NCI-H1694 treated with DMSO at 0.1 percent for 48 hours (cell line): ENCODE measurements at regions not wholly inside any gene's neighbourhood (a gene's known extent, or its start where the extent isn't known, plus 50 kb on each side); places are given as distances from the start of the nearest gene placed in this dataset.
A peak's percentile ranks its signal among the peaks of the same experiment; 100 is the strongest.

Source experiments
- DNase-seq: peaks from one replicate; lab custom pipeline; 2025; lab: John Stamatoyannopoulos, UW

DNA sequence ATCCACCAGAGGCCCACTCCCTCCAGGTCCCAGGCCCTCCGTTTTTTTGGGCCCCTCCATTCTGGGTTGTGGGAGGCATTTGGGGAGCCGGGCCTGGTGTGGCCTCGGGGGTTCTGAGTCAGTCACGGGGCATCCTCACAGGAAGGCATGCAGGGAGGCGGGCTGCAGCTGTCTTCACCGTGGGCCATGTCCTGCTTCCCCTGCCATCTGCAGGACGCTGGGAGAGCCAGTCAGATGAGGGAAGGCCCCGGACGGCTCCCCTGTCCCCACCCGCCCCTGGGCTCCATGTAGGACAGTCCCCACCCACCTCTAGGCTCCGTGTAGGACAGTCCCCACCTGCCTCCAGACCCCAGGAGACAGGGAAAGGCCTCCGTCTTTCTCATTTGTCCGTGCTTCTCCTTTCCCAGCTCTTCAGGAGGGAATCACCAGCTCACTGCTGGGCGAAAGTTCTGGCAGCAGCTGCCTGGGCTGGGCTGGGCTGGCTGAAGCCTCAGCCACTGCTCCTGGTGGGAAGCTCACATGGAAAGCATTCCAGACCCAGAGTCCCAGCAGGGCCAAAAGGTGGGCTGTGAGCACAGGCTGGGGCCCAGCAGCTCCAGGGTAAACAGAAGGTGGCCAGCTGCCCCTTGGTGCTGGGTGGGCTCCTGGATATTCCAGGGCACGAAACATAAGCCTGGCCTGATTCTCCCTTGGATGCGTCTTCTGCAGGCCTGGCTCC lies 217.8 kb downstream of the KIF26A start:
- DNase-seq, result no peak

DNA sequence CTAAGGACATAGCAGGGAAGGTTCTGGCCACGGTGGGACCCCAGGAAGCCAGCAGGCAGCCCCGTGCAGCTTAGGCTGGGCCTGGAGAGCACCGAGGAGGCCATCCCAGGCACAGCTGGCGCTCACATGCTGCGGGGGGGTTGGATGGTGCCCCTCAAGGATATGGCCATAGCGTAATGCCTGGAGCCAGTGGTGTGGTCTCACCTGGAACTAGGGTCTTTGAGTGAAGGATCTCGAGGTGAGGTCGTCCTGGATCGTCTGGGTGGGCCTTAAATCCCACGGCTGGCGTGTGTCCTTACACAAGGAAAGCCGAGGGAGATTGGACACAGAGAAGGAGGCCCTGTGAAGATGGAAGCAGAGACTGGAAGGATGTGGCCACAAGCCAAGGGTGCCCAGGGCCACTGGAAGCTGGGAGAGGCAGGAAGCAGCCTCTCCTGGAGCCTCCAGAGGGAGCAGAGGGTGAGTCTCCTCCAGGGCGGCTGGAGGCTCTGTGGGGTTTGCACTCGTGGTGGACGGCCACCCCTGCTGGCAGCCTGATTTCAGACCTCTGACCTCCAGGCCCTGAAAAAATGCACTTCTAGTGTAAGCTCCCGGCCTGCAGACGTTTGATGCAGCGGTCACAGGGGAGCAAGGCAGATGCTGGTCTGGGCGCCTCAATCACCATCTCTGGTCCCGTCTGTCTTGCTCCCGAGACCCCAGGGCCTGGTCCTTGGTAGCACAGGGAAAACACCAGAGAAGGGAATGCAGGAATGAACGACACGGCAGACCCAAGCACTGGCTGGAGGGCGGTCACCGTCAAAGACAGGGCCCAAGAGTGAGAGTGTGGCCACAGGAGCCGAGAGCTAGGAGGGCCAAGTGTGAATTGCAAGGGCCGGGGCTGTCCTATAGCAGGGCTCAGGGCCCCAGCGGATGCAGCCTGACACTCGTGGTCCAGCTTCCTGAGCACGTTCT lies 218.6 kb downstream of the KIF26A start:
- DNase-seq, result no peak

DNA sequence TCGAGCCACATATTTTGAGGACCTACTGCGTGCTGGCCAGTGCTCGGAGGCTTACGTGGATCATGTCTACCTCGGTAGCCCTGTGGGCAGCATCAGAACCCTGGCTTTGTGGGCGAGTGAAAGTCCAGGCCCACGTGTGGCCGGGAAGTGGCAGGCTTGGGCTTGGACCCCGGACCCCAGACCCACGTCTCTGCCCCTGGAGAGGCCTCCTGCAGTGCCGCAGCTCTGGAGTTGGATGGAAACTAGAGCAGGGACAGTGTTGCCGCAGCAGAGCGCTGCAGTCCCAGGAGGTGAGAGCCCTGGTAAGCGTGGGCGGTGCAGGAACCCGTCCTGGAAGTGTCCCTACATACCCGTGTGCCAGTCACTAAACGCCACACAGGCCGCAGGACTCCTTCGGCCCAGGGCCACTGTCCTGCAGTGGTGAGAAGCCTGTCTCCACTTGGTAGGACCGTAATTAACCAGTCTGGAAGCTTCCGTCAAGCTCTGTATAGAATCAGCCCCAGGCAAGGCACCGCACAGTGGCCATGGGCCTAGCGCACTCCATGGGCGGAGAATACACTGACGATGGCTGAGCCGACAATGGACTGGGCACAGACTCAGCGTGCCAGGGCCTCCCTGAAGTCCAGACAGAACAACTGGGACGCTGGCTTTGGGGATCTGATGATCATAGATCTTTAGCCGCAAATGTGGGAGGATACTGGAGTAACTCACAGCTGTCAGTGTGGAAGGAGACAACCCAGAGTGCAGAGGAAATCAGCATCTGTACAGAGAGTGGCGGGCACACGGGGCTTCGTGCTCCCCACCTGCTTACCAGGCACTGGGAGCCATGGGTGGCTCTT lies 219.5 kb downstream of the KIF26A start:
- no peak for DNase-seq

DNA sequence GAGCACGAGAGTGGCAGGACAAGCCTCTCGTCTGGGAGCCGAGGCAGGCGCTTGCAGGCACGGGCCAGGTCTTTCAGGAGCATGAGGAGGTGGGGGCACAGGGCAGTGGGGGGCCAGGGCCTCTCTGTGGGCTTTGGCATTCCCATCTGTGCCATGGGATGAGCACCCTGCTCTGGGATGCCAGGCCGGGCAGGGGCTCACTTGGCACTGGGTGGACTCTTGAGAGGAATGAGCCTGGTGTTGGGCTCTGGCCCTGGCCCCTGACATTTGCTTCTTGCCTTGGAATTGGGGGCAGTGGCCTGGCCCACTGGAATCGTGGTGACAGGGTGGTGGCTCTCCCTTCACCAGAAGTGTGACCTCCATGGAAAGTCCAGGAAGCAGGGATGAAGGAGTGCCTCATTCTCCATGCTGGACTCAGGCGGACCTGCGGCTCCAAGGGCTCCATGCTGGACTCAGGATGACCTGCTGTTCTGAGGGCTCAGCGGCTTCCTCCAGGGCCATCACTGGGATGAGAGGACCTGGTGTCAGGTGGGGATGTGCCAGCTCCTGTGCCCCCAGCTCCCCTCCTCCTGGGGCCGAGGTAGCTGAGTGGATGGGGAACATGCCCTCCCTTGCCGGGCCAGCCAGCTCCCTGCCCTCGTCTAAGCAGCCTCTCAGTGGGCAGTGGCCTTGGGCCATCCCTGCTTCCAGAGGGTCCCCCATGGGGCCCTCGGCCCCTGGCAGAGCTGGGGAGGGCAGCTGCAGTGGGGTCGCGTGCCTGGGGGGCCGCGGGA lies 220.3 kb downstream of the KIF26A start:
- DNase-seq, result no peak

DNA sequence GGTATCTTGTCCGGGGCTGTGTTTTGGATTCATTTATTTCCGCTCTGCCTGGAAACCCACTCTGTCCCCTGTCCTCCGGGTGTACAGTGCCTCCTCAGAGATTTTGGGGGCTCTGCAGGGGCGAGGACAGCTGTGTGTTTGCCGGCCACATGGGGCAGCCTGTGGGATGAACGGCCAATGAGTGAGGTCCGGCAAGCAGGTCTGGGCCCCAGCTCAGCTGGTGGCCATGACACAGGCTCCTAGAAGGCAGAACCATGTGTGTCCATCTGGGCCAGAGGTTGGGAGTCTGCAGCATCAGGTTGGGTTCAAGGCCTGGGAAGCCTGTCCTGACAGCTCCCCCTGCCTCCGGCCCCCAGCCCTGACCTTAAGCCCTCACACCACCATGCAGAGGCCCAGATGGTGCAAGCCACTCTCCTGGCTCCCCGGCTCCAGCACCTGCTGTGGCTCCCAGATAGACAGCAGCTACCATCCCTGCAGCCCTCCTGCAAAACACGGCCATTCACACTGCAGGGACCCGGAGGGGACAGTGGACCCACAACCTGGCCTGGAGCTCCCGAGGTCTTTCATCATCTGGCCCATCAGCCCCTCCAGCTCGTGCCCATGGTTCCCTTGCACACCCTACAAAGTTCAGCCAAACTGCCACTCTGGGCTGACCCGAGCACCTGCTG lies 220.1 kb upstream of the C14orf180 start:
- no peak for DNase-seq

DNA sequence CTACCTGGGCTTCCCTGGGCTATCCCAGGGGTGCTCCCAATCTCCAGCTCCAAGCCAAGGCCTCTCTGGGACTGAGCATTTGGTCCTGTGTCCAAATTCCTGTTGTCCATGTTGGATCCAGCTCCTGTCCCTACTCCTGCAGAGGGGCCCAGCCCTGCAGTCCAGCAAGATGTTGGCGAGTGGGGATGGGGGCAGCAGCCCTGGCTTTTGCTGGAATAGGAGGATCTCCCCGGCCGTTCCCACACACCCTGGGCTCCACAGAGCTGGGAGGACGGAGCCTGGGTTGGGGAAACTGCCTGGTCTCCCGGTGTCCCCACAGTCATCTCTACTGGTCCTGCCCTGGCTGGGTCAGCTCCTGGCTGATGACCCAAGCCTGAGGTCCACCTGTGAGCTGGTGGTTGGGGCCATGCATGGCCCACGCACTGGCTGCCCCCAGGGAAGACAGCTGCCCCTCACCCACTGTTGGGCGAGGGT lies 219.6 kb upstream of the C14orf180 start:
- no peak for DNase-seq

DNA sequence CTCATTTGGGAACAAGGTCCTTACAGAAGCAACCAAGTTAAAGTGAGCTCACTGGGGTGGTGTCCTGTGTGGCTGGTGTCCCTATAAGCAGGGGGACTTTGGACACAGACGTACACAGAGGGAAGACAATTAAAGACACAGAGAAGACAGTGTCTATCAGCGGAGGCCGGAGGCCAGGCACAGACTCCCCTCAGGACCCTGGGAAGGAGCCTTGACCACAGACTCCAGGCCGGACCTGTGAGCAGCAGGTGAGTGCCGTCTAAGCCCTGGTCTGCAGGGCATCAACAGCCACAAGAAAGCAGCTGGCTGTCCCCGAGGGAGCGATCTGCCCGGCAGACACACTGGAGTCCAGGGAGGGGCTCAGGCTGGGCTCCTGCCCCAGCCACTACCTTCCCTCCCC lies 219.1 kb upstream of the C14orf180 start:
- no peak for DNase-seq

DNA sequence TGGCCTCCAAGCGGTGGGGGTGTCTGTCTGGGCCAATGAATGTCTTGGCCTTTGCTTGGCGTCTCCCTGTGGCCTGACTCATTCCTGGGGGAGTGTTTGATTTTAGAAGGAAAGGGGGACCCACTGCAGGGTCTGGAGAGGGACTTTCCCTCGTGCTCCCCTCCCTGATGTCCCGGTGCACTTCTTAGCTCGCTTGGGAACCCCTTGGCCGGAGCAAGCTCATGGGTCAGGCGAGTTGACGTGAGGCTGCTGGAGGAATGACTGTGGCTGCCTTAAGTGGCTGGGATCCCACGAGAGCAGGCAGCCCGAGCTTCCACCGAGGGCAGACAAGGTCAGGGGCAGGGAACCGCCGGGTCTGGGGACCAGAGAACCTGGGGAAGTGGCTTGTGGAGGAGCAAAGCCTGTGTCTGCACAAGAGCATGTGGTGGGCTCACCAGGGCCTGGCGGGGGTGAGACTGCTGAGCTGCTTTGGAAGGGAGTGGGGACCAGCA lies 218.4 kb upstream of the C14orf180 start:
- DNase-seq, result no peak

DNA sequence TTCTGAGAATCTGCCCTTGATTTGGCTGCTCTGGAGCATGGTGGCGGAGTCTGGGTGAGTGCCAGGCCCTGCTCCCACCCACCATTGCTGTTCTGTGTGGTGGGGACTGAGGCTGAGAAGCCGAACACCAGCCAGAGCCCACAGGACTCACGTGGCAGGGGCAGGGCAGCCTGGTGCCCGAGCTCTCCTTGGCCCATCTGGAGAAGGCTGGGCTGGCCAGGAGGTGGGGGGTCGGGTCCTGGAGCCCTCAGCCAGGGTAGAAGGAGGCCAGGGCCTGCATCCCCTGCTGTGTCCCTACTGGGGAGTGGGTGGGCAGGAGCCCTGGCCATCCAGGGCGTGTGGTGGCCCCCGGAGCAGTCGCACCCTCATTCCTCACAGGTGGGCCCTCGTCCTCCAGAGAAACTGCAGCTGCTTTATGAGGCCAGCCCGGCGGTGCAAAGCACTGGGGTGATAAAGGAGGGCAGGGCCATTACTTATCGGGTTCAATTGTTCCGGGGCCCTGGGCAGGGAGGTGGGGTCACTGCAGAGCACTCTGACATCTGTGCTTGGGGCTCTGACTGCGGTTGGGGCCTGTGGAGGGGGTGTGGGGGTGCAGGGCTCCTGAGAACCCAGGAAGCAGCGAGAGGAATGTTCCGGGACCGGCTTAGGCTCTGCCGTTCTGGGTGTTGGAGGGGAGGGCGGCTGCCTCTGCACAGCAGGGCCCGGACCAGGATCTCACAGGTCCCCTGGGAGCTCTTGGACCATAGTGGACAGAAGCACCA lies 217.5 kb upstream of the C14orf180 start:
- no peak for DNase-seq

DNA sequence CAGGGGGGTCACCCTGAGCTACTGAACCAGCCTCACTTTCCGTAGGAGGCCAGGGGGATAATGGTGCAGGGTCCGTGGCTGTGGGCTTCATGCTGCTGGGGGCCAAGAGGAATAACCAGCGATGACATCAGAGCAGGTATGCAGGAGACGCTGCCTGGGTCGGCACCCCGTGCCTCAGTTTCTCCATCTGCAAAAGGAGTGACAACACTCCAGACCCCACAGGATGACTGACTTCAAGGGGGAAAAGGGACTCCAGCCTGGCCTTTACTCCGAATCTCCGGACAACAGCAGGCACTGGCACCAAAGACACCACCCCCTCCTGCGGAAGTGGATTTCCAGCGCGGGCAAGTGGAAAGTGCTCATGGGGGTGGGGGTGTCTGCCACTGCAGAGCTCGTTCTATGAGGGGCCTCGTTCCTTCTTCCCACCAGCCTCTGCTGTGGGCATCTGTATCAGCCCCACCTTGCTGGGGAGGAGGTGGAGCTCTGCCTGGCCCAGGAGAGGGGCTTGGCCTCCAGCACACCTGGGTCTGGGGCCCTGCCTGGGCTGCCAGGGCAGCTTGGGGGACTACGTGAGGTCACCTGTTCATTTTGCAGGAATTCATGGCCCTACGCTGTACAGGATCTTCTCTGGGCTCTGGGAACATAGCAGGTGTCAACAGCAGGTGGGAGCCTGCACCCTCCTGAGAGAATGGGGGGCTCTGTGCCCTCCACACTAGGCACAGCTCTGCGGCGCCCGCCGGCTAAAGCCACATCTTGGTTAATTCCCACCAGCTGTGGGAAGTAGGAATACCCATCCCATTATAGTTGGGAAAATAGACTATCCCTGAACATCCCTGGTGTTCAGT lies 216.6 kb upstream of the C14orf180 start:
- no peak for DNase-seq

DNA sequence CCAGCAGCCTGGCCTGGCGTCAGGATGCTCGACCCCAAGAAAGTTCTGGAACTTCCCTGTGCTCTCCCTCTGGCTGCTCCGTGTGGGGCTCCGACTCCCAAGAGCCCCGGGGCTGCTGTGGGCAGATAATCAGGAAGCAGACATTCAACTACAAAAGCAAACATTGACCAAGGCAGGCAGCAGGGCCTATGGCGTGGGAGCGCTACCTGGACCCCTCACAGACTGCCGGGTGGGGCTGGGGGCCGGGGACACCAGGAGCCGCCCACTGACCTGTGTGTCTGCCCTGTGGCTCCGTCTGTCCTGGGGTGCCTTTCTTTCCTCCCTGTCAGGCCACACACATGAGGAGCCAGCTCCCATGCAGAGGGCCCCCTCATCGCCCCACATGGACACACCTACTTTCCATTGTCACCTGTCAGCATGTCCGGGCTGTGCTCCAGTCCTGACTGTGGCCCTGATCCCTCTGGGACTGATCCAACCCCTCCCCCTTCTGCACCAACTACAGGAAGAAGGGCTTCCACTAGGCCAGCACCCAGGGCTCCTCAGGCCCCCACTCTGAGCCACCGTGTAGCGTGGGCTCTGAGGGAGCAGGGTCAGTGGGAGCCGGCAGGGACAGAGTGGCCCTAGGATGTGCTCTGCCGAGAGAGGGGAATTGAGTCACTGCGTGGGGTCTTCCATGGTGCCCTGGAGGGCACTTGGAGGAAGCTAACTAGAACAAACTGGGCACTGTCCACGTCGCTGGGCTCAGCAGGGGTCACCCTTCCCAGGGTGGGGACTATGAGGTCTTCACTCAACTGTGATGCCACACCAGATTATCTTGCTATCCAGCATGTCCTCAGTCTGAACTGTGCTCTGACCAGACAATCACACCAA lies 215.4 kb upstream of the C14orf180 start:
- DNase-seq, result no peak

DNA sequence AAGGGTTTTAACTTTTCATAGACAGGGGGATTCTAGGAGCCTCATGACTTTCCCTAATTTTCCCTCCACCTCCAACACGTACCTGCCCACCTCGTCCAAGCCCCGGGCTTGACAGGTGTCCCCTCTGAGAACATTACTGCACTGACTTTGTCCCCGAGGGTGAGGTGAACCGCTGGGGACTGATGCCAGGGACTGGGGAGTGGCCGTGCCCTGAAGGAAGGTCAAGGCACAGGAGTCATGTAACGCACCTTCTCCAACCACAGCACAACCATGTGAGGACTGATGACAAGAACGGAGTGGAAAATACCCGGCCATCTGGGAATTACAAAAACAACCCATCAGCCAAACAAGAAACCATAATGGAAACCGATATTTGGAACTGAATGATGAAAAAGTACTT lies 214.7 kb upstream of the C14orf180 start:
- peak; percentile 98 for DNase-seq

DNA sequence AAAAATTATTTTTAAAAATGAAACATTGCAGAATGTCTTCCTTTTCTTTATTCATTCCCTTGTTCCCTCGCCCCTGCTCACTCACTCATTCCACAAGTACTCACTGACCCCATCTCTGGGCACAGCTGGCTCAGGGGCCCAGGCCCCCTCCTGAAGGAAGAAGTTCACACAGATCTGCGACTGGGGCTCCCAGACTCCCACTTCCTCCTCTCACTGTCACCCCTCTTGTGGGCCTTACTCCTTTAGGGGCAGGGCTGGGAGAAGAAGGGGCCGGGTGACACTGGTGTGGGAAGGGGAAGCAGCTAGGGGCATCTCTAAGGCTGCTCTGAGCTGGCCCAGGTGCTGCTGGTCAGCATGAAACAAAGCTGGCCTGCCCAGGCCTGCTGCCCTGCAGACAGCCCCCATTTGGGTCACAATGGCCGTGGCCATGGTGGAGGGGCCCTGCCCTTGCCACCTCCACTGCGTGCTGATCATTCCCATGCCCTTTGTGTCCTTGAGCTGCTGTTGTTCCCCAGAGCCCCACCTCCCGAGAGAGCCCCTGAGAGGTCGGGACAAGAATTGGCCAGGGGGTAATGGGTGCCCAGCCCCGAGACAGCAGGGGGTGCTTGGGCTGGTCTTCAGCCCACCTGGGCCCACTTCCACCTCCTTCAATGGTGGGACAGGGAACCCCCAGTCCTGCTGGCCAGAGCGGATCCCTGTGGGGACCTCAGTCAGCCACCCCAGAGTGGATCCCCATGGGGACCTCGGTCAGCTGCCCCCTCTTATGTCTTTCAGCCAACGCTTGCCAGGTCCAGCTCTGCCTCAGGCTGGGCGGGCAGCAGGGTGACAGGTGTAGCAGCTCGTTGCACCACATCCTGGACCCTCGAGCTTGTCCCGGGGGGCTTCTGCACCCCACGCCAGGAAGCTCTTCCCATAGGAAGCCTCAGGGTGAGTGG lies 212.4 kb upstream of the C14orf180 start:
- DNase-seq, result no peak

DNA sequence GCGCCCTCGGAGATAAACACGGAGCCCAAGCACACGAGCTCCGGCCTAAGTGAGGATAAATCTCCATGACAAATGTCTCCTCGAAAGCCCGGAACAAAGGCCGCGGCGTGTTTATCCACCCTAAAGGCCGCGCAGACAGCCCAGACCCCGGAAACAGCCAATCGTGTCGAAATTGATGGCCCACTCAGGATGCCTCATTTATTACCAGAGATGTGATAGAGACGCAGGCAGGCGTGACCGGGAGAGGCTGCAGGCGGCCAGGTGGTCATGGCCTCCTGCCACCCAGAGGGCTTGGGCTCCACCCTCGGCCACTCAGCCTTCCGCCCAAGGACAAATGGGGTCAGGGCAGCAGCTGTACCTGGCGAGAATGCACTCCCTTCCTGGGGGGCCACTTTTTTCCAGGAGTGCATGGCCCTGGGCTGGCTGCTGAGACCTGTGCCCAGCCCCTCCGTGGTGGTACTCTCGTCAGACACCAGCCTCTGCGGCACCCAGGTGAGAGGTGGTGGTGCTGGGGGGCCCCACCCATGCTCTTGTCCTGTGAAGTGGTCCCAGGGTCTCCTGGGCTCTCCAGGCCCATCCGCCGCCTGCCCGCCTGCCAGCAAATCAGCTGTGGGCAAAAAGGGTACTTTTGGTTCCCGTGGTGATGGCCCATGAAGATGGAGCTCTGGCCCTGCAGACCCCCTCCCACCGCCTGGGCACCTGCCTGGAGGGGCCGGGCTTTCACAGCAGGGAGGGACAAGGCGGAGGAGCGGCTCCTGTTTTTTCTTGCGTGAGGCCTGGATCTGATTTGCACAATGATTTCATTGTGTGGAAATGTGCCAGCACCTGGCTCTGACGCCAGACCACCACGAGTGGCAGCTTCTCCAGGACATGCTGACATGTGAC lies 211.5 kb upstream of the C14orf180 start:
- DNase-seq, result no peak

DNA sequence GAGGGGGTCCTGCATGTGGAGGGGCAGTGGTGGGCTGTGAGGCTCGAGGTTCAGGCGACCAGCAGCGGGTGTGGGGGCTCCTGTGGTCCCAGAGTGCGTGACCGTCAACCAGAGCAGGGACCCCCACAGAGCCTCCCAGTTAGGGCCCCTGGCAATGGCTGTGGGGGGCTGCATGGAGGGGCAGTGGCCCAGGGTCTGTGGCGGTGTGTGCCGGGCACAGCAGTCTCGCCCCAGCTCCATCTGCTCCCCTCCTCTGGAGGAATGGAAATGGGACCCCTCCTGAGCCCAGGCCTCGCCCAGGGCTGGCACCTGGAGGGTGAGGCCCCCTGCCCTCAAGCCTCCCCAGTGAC lies 210.8 kb upstream of the C14orf180 start:
- no peak for DNase-seq

DNA sequence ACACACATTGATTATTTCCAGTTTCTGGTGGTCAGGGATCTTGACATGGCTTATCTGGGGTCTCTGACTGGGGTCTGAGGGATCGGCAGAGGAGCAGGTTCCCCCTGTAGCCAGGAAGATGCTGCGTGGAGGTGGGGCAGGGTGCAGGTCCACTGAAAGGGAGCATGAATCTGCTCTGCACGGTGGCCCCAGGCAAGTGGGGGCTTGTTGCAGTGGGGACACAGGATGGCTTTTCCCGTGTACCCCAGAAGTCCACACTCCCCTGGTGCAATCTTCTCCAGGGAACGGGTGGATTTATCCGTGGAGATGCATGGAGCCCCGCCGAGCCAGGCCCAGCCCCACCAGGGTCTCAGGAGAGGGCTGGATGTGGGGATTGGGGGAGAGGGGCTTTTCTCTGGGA lies 210.4 kb upstream of the C14orf180 start:
- no peak for DNase-seq
